Esophagus muscularis mucosa (tissue), 4 donors: ENCODE measurements at regions not wholly inside any gene's neighbourhood (a gene's known extent, or its start where the extent isn't known, plus 50 kb on each side); places are given as distances from the start of the nearest gene placed in this dataset.

Experiments
- EP300 ChIP-seq: sonication (generic); formaldehyde crosslinking; IDR thresholded peaks from one replicate; pipeline ENCODE4 v1.6.1; 2017; ENCODE audit warnings: antibody characterized with exemption
- POLR2A ChIP-seq: fragments of 450-650 bp; IDR thresholded peaks from one replicate; pipeline ENCODE4 v1.6.1; 2017; ENCODE audit warnings: antibody characterized with exemption, moderate library complexity, mild to moderate bottlenecking, low read depth
- POLR2AphosphoS5 ChIP-seq, 2 donors: sonication (generic); formaldehyde crosslinking; IDR thresholded peaks; one replicate each; pipeline ENCODE4 v1.6.1; 2017; ENCODE audit warnings: antibody characterized with exemption in 2 of 2
- TF ChIP-seq, protein P1 (sequence below), 3 experiments: fragments of 200-600 bp in 2 of 3; fragments of 450-650 bp in 1 of 3; sonication (generic) in 2 of 3; IDR thresholded peaks; one replicate each; pipeline ENCODE4 v1.5.1; 2017 to 2019; ENCODE audit warnings: antibody characterized with exemption in 3 of 3, mild to moderate bottlenecking in 2 of 3, moderate library complexity in 1 of 3

DNA sequence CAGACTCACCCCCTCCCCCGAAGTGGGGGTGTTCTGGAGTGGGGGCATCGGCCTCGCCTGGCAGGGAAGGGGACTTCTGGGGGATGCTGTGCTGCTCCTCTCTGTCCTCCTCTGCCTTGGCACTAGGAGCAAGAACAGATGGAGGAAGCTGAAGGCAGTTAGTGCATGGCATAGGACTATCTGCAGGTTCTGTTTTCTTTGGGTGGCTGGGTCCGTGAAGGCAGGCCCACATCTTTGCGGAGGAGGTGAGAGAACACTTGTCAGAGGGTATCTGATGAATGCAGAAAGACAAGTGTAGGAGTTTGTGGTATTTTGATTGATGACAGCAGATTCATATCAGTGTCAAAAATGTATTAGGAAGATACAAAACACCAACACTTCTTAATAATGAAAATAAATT lies 411.4 kb downstream of the TSN start:
- TF ChIP-seq EP300 (no peak), POLR2AphosphoS5 (IDR thresholded peaks at IDR 0.05) (no peak), POLR2A (no peak)
- TF ChIP-seq, protein P1, sequence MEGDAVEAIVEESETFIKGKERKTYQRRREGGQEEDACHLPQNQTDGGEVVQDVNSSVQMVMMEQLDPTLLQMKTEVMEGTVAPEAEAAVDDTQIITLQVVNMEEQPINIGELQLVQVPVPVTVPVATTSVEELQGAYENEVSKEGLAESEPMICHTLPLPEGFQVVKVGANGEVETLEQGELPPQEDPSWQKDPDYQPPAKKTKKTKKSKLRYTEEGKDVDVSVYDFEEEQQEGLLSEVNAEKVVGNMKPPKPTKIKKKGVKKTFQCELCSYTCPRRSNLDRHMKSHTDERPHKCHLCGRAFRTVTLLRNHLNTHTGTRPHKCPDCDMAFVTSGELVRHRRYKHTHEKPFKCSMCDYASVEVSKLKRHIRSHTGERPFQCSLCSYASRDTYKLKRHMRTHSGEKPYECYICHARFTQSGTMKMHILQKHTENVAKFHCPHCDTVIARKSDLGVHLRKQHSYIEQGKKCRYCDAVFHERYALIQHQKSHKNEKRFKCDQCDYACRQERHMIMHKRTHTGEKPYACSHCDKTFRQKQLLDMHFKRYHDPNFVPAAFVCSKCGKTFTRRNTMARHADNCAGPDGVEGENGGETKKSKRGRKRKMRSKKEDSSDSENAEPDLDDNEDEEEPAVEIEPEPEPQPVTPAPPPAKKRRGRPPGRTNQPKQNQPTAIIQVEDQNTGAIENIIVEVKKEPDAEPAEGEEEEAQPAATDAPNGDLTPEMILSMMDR (IDR thresholded peaks at IDR 0.05), result no peak
